Left hindlimb (tissue), 1 donor: ENCODE measurements at regions not wholly inside any gene's neighbourhood (a gene's known extent, or its start where the extent isn't known, plus 50 kb on each side); places are given as distances from the start of the nearest gene placed in this dataset.
"Not testable (repeated sequence)": the region's sequence is repeated elsewhere in the genome, so short reads cannot be mapped to it uniquely, and the experiment has no call there.

Experiments used
- DNase-seq: peaks from one replicate; pipeline ENCODE4 v3.0.0-alpha.2; 2018

DNA sequence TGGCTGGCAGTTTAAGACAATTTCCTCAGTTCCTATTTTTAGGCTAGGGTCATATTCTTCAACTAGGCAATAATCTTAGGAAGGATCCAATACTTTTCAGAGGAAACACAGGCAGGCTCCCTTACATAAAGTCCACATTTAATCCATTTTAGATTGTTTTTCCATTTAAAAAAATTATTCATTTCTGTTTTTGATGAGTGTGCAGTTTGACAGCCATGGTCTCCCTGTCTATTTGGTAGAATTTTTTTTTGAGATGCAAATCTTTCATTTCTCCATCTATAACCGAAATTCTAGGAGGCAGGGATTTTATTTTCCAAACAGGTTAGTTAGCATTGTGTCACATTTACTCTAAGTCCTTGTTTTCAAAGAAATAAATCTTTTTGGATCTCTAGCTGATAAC lies 326.8 kb downstream of the PPP4R3C start:
- no peak for DNase-seq

DNA sequence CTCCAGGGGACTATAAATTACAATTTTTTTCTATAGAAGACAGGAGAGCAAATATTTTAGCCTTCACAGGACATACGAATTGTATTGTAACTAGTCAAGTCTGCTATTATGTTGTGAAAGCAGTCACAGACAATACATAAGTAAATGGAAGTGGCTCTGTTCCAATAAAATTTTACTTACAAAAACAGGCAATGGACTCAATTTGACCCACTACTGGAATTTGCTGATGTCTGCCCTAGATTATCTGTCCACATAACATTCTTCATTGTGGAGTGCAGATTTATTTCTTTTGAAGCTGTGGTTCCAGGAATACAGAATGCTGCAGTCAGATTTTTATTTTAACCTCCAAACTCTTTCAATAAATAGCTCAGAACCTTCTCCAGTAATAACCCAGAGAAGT lies 330.3 kb downstream of the PPP4R3C start:
- DNase-seq: no peak

DNA sequence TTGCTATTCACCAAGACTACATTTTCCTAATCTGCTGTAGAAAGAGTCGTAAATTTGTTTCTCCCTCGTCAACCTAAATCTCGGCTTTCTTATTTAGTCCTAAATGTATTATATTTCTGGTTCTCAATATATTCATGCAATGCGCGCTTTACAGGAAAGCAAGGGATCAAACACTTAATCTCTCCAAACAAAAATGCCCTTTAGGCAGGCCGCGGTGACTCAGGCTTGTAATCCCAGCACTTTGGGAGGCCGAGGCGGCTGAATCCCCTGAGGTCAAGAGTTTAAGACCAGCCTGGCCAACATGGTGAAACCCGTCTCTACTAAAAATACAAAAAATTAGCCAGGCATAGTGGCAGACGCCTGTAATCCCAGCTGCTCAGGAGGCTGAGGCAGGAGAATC lies 376.0 kb downstream of the PPP4R3C start:
- not testable (repeated sequence) for DNase-seq

DNA sequence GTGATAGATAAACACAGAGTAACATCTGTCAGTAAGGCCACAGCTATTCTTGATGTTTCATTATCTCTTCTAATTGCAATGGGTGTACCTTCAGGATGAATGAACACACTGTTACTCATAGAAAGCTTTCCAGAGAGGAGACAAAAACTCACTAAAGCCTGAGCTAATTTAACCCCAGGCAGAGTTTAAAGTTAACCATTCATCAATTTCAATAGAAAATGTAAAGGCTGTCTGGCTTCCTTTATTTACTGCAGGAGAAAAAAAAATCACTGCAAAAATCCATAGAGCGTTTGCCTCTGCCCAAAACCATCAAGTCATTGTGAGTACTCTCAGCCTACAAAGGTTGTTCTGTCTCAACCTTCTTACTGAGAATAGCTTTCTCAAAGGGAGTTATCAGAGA lies 376.9 kb downstream of the PPP4R3C start:
- no peak for DNase-seq

DNA sequence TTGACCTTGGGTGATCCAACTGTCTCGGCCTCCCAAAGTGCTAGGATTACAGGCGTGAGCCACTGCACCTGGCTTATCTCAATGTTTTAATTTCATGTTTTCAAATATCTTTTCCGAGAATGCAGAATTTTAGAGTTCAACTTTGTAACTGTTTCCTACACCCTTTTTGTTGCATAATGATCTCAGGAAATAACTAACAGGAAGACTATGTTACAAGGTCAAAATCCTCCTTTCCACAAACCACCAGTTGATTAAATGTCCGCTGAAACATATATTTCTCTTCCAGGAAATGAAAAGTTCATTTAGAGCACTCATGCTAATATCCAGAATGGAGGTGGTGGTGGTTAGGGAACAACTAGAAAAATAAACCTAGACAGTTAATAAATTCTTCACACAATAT lies 377.8 kb downstream of the PPP4R3C start:
- DNase-seq: no peak

DNA sequence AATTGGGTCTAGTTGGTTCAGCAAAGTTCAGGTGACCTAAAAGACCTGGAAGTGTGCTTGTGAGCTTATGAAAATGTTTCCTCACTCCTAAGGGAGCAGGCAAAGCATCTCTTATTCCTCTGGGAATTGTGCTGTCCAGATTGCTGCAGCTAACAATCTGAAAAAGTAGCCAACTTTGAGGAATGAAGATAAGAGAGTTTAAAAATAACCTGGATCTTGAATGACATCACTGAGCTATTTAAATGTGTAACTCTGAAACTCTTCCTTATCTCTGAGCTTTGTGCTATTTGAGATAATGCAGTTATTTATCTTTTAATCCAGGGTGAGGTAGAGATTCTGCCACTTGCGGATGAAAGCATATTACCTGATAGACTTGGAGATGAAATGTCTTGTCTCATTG lies 384.8 kb downstream of the PPP4R3C start:
- no peak for DNase-seq

DNA sequence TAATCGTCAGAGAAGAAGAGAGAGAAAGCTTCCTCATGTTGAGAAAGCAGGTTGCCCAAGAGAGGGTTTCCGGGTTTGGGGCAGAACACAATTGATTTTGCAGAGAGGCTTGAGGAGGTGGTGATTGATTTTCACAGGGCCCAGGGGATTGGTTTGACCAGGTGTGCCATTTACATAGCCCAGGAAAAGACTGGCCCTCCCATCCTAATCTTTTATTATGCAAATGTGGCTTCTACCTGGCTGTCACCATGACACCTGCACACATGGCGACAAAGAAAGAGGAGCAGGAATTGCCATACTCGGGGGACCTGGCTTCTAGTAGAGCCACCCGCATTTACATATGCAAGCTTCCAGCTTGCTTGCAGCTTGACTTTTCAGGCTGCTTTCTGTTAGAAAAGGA lies 405.3 kb downstream of the PPP4R3C start:
- DNase-seq: no peak

DNA sequence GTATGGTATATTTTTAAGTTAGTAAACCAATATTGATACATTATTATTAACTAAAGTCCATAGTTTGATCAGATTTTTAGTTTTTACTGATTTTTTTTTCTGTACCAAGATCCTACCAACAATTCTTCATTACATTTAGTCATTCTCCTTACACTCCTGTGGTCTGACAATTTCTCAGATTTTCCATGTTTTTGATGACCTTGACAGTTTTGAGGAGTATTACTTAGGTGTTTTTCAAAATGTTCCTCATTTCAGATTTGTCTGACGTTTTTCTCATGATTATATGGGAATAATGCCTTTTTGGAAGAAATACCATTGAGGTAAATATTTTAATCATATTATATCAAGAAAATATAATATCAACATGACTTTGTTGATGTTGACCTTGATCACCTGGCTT lies 423.8 kb downstream of the PPP4R3C start:
- DNase-seq: no peak

DNA sequence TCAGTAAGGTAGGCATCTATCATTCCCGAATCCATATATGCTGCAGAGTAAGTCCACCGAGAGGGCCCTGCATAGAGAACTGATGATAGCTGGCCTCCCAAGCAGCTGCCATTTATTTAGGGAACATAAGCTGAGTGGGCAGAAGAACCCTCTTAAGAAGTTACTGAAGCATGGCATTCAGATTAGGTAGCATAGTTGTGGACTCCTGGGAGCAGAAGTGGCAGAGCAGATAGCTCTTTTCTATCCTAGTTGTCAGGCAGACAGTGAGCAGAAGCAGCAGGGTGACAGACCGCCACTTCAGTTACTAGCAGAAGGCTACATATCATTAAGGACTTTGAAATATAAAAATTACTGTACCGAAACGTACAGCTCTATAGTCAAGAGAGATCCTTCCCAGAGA lies 454.7 kb downstream of the PPP4R3C start:
- DNase-seq: no peak

DNA sequence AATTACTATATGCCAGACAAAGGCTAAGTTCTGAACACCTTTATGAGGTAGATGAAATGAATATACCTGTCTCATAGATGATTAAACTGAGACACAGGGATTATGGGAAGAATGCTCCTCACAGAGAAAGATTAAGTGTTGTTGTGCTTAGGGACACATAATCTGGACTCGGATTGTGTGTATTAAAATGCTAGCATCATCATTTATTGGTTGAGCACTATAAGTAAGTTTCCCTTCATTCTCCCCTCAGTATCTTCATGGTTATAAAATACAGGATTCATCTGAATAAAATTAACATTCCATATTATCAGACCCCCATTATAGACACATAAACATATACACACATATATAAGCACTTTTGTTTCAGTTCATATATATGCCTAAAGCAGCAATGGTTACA lies 463.5 kb downstream of the PPP4R3C start:
- no peak for DNase-seq

DNA sequence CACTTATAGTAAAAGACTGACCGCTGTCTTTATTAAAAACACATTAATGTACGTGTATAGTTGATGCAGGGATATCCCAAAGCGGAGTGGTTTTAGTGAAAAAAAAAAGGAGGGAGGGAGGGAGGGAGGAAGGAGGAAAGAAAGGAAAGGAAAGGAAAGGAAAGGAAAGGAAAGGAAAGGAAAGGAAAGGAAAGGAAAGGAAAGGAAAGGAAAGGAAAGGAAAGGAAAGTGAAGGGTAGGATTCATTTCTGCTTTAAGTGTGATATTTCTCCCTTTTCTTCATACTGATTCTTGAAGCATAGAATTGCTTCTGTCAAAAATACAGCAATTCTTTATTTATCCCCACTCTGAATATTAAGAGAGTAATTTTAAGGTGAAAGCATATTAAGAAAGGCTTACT lies 504.9 kb downstream of the PPP4R3C start:
- DNase-seq: no peak

DNA sequence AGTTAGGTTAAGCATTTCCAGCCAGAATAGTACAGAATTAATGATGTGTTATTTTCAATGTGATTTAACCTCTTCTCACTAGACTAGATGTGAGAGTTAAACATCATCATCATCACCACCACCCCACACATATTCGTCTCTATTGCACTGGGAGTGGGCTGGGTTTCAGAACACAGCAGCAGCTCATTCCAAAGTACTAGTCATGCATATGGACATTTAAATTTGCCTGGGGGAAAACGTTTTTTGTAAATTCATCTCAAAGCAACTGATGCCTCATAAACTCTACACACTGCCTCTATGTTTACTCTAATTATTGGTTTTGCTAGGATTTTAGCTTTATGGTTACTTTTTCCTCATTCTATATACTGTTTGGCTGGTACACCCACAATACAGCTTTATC lies 509.1 kb downstream of the PPP4R3C start:
- DNase-seq: no peak

DNA sequence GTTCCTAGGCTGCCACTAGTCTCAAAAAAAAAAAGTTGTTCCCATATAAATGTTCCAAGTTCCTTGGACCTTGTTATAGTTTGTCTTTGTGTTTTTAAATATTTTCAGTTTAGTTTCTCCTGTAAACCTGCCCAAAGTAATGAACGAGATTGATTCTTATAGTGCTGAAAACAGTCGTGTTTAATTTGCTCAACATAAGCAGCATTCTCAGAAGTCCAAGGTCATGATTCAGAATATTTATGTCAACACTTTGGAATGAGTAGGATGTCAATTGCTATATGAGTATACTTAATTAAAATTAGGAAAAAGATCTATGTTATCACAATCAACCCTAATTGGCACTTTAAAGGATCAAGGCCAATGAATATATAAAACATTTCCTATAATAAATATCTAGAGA lies 510.9 kb downstream of the PPP4R3C start:
- no peak for DNase-seq

DNA sequence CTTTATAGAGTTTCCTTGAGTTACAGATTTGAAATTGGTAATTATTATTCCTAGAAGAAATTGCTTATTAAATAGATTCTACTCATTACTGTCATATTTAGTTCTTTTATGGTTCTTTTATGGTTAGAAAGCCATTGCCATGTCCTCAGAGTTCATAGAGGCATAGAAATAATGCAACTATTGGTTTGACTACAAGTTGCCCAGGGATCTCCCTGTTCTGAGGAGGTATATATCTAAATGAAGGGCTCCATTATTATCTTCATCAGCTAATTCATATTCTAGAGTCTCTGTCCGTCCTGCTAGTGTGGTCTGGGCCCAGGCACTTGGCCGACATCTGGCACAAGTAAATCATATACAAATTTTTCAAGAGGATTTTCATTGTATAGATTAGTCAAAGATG lies 535.7 kb downstream of the PPP4R3C start:
- no peak for DNase-seq

DNA sequence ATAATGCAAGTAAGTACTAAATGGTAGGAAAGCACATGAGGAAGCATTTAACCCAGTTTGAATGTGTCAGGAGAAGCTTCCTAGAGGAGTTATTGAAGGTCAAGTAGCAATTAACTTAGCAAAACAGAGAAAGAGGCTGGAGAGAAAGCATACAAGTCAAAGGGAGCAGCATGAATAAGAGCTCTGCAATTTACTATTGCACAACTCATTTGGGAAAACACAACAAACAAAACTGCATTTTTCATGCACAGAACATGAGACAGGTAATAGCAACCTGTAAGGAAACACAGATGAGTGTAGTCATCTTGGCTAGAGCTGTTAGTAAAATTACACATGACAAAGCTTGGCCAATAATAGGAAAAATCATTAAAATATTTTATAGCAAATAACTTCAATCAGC lies 538.1 kb downstream of the PPP4R3C start:
- DNase-seq: no peak

DNA sequence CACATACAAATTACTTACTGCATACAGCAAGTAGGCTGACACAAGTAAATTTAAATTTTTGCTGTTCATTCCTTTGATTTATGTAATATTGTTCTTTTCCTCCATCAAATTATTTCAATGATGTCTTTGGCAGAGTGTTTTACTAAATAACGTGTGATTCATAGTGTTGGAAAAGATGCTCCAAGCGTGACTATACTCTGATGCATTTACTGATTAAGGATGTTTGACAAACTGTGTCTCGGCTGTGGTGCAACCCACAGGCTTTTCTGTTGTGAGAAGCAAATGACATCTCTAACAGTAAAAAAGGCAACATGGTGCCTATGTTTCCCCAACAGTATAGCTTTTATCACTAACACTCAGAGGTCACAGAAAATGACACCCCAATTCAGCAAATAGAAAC lies 540.9 kb downstream of the PPP4R3C start:
- no peak for DNase-seq

DNA sequence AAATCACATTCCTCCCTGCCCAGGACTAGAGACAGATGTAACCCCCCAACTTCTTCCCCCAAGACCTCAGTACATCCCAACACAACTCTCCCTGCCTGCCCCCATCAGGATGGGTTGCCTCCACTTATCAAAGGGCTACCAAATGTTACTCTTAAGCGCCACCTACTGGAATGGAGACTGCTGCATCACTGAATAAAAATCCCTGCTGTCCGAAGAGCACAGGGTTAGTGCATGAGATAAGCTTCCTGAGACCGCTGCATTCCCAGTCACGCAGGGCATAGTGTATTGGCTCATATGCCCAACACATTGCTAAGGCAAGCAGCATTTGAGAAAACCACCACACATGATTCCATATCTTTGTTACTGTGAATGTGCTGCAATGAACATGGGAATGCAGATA lies 544.5 kb downstream of the PPP4R3C start:
- no peak for DNase-seq

DNA sequence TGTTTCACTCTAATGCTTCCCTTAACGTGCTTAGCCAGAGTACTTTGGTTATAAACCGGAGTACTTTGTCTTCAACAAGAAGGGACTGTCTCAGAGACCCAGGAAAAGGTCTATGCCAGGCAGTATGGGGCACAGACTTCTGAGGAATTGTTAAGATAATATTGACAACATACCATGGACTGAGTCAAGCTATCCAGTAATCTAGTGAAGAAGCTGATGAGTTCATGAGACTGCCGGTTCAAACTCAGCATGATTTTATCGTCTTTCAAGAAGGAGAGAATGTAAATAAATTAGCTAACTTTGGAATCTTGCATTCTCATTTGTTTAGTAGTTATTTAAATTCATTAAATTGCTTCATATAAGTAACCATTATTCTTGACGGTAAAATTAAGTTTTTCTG lies 546.1 kb downstream of the PPP4R3C start:
- no peak for DNase-seq

DNA sequence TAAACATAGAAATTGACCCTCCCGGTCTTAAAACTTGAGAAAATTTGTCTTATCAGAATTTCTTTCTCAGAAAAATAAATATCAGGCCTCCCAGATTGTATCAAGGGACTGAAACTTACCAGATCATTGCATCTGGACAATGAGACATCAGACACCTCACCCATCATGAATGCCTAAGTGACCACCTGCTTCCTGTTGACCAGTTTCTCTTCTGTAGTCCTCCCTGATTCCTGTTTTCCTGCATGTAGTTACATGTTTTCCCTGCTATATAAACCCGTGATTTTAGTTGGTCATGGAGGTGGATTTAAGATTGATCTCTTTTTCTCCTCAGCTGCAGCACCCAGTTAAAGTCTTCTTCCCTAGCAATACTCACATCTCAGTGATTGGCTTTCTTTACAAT lies 548.1 kb downstream of the PPP4R3C start:
- no peak for DNase-seq

DNA sequence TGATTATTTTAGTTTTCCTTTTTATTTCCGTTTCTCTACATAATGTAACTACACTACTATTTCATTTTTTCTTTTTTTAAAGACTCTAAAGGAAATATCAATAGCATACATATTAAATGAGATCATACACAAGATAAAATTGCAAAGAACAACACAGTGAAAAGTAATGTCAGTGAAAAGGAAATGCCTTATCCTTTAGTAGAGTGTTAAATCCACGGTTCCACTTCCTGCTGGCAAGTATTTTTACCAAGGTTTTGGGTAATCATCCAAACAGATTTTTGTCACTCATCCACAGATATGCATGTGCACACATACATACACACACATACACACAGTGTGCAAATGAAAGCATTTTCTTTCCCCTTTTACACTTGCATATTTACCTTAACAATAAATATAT lies 548.9 kb downstream of the PPP4R3C start:
- no peak for DNase-seq

DNA sequence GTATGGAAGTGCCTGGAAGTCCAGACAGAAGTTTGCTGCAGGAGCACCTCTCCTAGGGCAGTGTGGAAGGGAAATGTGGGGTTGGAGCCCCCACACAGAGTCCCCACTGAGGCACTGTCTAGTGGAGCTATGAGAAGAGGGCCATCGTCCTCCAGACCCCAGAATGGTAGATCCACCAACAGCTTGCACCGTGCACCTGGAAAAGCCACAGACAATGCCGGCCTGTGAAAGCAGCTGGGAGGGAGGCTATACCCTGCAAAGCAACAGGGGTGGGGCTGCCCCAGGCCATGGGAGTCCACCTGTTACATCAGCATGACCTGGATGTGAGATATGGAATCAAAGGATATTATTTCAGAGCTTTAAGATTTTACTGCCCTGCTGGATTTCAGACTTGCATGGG lies 551.4 kb downstream of the PPP4R3C start:
- not testable (repeated sequence) for DNase-seq

DNA sequence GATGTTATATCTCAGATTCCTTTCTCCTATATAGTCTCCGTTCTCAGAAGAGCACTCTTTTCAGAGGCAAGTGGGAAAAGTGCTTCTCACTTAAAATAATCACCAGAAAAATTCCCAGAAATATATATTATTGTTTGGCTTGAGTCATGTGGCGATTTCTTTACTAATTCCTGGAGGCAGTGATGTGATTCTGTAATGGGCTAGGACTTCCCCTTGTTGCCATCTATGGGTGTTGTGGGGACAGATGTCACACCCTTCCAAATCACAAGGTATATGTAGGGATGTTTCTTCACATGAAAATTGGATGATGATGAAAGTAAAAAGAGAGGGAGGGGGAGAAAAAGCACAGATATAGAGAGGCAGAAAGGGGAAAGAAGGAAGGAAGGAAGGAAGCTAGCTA lies 553.4 kb downstream of the PPP4R3C start:
- no peak for DNase-seq

DNA sequence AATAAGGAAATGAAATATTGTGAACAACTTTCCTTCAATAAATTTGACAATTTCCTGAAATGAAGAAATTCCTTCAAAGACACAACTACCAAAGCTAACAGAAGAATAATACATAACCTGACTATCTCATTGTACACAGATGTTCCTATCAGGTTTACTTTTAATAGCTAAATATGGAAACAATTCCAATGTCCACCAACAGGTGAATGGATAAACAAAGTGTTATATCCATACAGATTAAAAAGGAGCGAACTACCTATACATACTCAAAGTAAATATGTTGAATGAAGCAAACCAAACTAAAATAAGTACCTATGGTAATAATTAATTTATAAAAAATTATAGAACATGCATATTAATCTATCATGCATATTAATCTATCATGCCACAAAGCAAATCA lies 554.9 kb downstream of the PPP4R3C start:
- DNase-seq: no peak

DNA sequence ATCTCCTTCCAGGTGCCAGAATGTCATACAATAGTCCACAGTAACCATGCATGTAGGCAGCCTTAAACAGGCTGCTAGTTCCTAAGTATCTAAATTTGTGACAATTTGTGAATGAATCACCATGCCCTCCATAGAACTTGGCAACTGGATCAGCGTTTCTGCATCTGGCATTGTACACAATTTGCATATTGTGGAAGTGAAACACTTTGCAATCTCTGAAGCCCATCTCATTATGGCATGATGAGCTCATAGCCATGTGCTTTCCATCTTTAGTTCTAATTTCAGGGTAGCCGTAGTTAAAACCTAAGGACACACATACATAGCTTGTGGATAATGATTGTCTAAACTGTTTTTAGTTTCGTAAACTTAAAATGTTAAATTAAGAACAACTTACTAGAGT lies 573.6 kb downstream of the PPP4R3C start:
- no peak for DNase-seq

DNA sequence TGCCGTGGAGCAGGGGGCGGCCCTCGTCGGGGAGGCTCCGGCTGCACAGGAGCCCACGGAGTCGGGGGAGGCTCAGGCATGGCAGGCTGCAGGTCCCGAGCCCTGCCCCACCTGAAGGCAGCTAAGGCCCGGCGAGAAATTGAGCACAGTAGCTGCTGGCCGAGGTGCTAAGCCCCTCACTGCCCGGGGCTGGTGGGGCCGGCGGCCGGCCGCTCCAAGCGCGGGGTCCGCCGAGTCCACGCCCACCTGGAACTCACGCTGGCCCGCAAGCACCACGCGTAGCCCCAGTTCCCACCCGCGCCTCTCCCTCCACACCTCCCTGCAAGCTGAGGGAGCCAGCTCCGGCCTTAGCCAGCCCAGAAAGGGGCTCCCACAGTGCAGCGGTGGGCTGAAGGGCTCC lies 589.4 kb downstream of the PPP4R3C start:
- peak; percentile 13 for DNase-seq

DNA sequence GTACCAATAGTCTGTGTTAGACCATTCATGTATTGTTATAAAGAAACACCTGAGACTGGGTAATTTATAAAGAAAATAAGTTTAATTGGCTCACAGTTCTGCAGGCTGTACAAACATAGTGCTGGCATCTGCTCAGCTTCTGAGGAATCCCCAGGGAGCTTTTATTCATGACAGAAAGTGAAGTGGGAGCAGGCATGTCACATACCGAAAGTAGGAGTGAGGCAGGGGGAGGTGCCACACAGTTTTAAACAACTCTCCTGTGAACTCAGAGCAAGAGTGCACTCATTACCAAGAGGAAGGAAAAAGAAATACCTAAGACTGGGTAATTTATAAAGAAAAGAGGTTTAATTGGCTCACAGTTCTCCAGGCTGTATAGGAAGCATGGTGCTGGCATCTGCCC lies 591.2 kb downstream of the PPP4R3C start:
- no peak for DNase-seq
